SU-DHL-6 (cell line): ENCODE measurements at regions not wholly inside any gene's neighbourhood (a gene's known extent, or its start where the extent isn't known, plus 50 kb on each side); places are given as distances from the start of the nearest gene placed in this dataset.

Experiments used
- H2AFZ ChIP-seq: fragments of 200-600 bp; sonication (generic); 2 replicates; pipeline ENCODE4 v1.6.1; 2014; ENCODE audit warnings: low read depth, mild to moderate bottlenecking, moderate library complexity, mixed read lengths, antibody characterized with exemption, low read length; ENCODE audit not compliant: severe bottlenecking
- H3F3A ChIP-seq: fragments of 200-600 bp; shearing (Covaris generic); 2 replicates; pipeline ENCODE4 v1.6.0; 2016; ENCODE audit warnings: antibody characterized with exemption, mild to moderate bottlenecking; ENCODE audit not compliant: insufficient read depth
- H3K27ac ChIP-seq: fragments of 200-600 bp; sonication (generic); 2 replicates; pipeline ENCODE4 v1.5.1; 2016; ENCODE audit warnings: low read depth, mild to moderate bottlenecking, low read length, moderate library complexity, mixed read lengths
- H3K27me3 ChIP-seq: fragments of 200-600 bp; sonication (generic), shearing (Covaris generic); 2 replicates; pipeline ENCODE4 v1.6.0; 2014; ENCODE audit warnings: mild to moderate bottlenecking, low read length
- H3K36me3 ChIP-seq: fragments of 200-600 bp; sonication (generic); 2 replicates; pipeline ENCODE4 v1.6.1; 2014; ENCODE audit warnings: mild to moderate bottlenecking, low read length, mixed read lengths
- H3K4me2 ChIP-seq: fragments of 300-600, 200-600 bp; shearing (Covaris generic), sonication (generic); 2 replicates; pipeline ENCODE4 v1.6.0; 2014; ENCODE audit warnings: low read length, low read depth, mild to moderate bottlenecking; ENCODE audit not compliant: poor library complexity, severe bottlenecking
- H3K4me3 ChIP-seq: fragments of 200-600 bp; sonication (generic); 2 replicates; pipeline ENCODE4 v1.5.1; 2014; ENCODE audit warnings: antibody characterized with exemption, low read length, mild to moderate bottlenecking, mixed read lengths; ENCODE audit not compliant: insufficient read depth, poor library complexity, severe bottlenecking
- H3K79me2 ChIP-seq: fragments of 200-600 bp; sonication (generic); 2 replicates; pipeline ENCODE4 v1.6.1; 2014; ENCODE audit warnings: mild to moderate bottlenecking, low read length, moderate library complexity; ENCODE audit not compliant: insufficient read depth
- H3K9ac ChIP-seq: fragments of 200-600 bp; sonication (generic); 2 replicates; pipeline ENCODE4 v1.7.0; 2014; ENCODE audit warnings: mild to moderate bottlenecking, low read length
- H3K9me2 ChIP-seq: fragments of 200-600 bp; sonication (generic); replicated peaks from 2 replicates; pipeline ENCODE4 v1.6.1; 2014; ENCODE audit warnings: low read length; ENCODE audit not compliant: insufficient read depth
- H3K9me3 ChIP-seq: fragments of 200-600 bp; sonication (generic); 2 replicates; pipeline ENCODE4 v1.6.1; 2014; ENCODE audit warnings: low read length, mixed read lengths; ENCODE audit not compliant: insufficient read depth
- H4K20me1 ChIP-seq: fragments of 200-600 bp; sonication (generic); 2 replicates; pipeline ENCODE4 v1.6.1; 2014; ENCODE audit warnings: low read depth, mild to moderate bottlenecking, antibody characterized with exemption, low read length, moderate library complexity, mixed read lengths
- EZH2phosphoT487 ChIP-seq: fragments of 200-600 bp; sonication (generic), shearing (Covaris generic); conservative IDR thresholded peaks from 2 replicates; pipeline ENCODE4 v1.6.1; 2018; ENCODE audit warnings: mild to moderate bottlenecking, antibody characterized with exemption, low read length, moderate library complexity, mixed read lengths
- TF ChIP-seq, protein P1 (sequence below): fragments of 200-600 bp; sonication (generic); IDR thresholded peaks from one replicate; pipeline ENCODE4 v1.5.1; 2017; ENCODE audit warnings: antibody characterized with exemption, mild to moderate bottlenecking, low read length, moderate library complexity; ENCODE audit not compliant: insufficient read depth, poor library complexity, severe bottlenecking

DNA sequence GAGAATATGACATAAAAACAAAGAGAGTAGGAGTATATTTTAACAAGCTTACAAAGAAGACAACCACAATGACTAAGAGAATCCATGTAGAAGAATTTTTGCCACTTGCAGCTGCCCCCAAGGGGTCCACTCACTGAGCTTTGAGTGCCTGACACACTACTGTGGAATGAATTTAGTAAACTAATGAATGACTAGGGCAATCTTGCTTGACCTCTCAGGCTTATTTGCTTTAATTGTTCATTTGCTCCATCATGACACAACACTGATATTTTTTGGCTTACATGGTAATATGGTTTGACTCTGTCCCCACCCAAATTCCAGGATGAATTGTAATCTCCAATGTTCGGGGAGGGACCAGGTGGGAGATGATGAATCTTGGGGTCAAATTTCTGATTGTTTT, 249.1 kb upstream of the FAR2 start:
- Histone ChIP-seq H2AFZ (no peak overlapping the region), H3F3A (no peaks in the 10 kb centered on the region), H3K4me2 (no peak overlapping the region), H3K27me3 (no peaks in the 10 kb centered on the region), H3K27ac (no peak overlapping the region), H3K9ac (no peak overlapping the region), H3K9me2 (no peaks in the 10 kb centered on the region; the same call in 1 of the 2 replicates), H3K36me3 (no peaks in the 10 kb centered on the region), H3K79me2 (no peaks in the 10 kb centered on the region), H3K4me3 (no peak overlapping the region), H4K20me1 (no peaks in the 10 kb centered on the region), H3K9me3 (no peaks in the 10 kb centered on the region)
- TF ChIP-seq, protein P1, sequence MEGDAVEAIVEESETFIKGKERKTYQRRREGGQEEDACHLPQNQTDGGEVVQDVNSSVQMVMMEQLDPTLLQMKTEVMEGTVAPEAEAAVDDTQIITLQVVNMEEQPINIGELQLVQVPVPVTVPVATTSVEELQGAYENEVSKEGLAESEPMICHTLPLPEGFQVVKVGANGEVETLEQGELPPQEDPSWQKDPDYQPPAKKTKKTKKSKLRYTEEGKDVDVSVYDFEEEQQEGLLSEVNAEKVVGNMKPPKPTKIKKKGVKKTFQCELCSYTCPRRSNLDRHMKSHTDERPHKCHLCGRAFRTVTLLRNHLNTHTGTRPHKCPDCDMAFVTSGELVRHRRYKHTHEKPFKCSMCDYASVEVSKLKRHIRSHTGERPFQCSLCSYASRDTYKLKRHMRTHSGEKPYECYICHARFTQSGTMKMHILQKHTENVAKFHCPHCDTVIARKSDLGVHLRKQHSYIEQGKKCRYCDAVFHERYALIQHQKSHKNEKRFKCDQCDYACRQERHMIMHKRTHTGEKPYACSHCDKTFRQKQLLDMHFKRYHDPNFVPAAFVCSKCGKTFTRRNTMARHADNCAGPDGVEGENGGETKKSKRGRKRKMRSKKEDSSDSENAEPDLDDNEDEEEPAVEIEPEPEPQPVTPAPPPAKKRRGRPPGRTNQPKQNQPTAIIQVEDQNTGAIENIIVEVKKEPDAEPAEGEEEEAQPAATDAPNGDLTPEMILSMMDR = no peak

DNA sequence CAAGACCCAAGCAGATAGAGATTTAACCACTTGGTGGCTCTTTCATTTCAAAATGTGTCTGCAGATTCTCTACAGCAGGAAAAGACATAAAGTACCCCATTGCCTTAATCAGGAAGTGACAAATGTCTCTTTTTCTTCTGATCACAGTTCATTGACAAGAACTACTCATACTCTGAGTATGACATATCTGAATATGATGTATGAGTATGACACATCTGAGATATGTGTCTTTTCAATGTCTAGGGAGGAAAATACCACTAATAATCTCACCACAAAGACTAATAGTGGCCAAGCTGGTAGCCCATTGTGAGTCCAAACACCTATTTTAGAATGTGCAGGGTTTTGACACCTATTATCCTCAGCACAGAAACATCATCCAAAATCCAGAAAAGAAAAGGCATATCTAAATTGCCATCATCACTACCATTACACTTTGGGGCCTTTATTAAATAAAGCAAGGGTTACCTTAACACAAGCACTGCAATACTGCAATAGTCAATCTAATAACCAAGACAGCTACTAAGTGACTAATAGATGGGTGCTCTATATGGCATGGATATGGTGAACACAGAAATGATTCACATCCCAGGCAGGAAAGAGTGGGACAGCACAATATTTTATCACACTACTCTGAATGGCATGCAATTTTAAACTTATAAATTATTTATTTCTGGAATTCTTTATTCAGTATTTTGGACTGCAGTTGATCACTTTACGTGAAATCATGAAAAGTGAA, 243.7 kb upstream of the FAR2 start:
- H3K79me2 ChIP-seq = no peaks in the 10 kb centered on the region
- no peak overlapping the region for H3K4me3 ChIP-seq
- H4K20me1 ChIP-seq = no peaks in the 10 kb centered on the region
- no peak overlapping the region for H3K4me2 ChIP-seq
- H3K9ac ChIP-seq = no peak overlapping the region
- no peaks in the 10 kb centered on the region for H3F3A ChIP-seq
- H3K27me3 ChIP-seq = no peaks in the 10 kb centered on the region
- no peak overlapping the region for H2AFZ ChIP-seq
- no peak for TF ChIP-seq EZH2phosphoT487
- TF ChIP-seq, protein P1 = no peak
- no peaks in the 10 kb centered on the region for H3K36me3 ChIP-seq
- H3K27ac ChIP-seq = no peak overlapping the region
- no peaks in the 10 kb centered on the region; the same call in 1 of the 2 replicates for H3K9me2 ChIP-seq
- H3K9me3 ChIP-seq = no peaks in the 10 kb centered on the region

DNA sequence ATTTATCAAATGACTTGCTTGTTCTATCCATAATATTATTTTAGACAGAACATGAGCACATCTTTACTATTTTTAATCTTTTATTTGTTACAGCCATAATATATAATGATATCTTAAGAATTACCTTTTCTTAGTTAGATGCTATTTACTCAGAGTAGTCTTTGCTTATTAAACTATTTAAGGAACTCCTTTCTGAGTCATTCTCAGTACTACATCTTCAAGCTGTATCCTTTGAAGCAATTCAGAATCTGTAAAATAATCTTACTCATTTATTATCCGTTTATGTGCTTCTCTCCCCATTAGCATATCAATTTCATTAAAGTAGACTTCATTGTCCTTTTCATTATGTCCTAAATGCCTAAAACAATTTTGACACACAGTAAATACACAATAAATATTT, 240.4 kb upstream of the FAR2 start:
- Histone ChIP-seq H3K9ac (no peak overlapping the region), H3K36me3 (no peaks in the 10 kb centered on the region), H4K20me1 (no peaks in the 10 kb centered on the region), H3K9me2 (no peaks in the 10 kb centered on the region; the same call in 1 of the 2 replicates), H2AFZ (no peak overlapping the region), H3F3A (no peaks in the 10 kb centered on the region), H3K4me3 (no peak overlapping the region), H3K79me2 (no peaks in the 10 kb centered on the region), H3K27ac (no peak overlapping the region), H3K27me3 (no peaks in the 10 kb centered on the region), H3K9me3 (no peaks in the 10 kb centered on the region), H3K4me2 (no peak overlapping the region)
- TF ChIP-seq, protein P1 = no peak
- TF ChIP-seq EZH2phosphoT487 = no peak
